ENCODE measurements at regions not wholly inside any gene's neighbourhood (a gene's known extent, or its start where the extent isn't known, plus 50 kb on each side); places are given as distances from the start of the nearest gene placed in this dataset.
"Not testable (repeated sequence)": the region's sequence is repeated elsewhere in the genome, so short reads cannot be mapped to it uniquely, and the experiment has no call there.

DNA sequence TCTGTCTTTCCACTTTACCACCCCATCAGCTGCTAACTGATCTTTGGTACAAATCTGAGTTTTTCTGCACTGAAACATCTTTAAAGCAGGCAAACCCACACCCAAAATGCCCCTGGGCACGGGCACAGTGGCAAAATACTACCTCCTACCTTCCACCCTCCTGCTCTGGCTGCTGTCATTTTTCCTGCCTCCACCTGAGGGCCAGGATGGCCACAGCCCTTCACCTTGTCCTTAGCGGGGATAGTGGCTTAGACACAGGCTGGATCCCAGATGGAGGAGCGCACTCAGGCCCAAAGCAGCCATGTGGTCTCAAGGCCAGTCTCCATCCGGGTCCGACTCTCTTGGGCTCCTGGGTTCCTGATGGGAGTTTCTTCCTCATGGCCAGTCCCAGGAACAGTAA lies 98.3 kb downstream of the HIF1AN start:
- TF ChIP-seq, protein P1, sequence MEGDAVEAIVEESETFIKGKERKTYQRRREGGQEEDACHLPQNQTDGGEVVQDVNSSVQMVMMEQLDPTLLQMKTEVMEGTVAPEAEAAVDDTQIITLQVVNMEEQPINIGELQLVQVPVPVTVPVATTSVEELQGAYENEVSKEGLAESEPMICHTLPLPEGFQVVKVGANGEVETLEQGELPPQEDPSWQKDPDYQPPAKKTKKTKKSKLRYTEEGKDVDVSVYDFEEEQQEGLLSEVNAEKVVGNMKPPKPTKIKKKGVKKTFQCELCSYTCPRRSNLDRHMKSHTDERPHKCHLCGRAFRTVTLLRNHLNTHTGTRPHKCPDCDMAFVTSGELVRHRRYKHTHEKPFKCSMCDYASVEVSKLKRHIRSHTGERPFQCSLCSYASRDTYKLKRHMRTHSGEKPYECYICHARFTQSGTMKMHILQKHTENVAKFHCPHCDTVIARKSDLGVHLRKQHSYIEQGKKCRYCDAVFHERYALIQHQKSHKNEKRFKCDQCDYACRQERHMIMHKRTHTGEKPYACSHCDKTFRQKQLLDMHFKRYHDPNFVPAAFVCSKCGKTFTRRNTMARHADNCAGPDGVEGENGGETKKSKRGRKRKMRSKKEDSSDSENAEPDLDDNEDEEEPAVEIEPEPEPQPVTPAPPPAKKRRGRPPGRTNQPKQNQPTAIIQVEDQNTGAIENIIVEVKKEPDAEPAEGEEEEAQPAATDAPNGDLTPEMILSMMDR (IDR thresholded peaks at IDR 0.05): no peak
- Mint-ChIP-seq H3K4me3 (no peak overlapping the region), H3K27me3 (ENCODE audit: low read depth, poor library complexity) (peaks cover under 1% of the 10 kb centered on the region), H3K9me3 (no peaks in the 10 kb centered on the region), H3K27ac (no peak overlapping the region), H3K4me1 (peaks cover 36% of the 10 kb centered on the region), H3K36me3 (ENCODE audit: low read depth) (no peaks in the 10 kb centered on the region)
- DNase-seq: no peak

DNA sequence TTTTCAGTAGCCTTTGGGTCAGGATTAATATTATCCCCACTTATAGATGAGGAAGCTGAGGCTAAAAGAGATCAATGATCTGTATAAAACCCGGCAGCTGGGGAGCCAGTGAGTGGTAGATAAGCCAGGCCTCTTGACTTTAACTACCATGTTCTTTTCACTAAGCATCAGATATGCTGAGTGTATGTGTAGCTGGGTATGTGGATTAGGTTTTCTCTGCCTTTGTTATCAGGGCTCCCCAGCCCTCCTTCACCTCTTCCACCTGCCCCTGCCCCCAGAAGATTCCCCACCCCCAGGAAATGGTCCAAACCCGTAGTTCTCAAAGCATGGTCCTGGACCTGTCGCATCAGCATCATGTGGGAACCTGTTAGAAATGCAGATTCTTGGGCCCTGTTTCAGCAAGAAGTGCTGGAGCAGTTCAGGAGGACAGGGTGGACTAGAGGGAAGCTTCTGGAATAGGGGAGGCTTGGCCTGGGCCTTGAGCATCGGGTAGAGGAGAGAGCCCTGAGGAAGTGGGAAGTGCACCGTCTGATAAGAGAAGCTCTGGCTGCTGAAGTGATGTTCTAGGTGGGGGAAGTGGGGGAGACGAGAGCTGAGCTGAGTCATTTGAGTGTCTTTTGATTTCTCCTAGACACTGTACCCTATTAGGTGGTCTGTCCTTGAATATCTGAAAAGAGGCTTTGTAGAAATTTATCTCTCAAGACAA lies 101.3 kb downstream of the HIF1AN start:
- no peaks in the 10 kb centered on the region for H3K9me3 Mint-ChIP-seq
- no peak for DNase-seq
- H3K4me1 Mint-ChIP-seq: peaks cover 41% of the 10 kb centered on the region
- peaks cover 7% of the 10 kb centered on the region for H3K27me3 Mint-ChIP-seq (ENCODE audit: low read depth, poor library complexity)
- H3K27ac Mint-ChIP-seq: no peak overlapping the region
- TF ChIP-seq, protein P1 (IDR thresholded peaks at IDR 0.05): no peak
- H3K4me3 Mint-ChIP-seq: no peak overlapping the region
- H3K36me3 Mint-ChIP-seq (ENCODE audit: low read depth): no peaks in the 10 kb centered on the region

DNA sequence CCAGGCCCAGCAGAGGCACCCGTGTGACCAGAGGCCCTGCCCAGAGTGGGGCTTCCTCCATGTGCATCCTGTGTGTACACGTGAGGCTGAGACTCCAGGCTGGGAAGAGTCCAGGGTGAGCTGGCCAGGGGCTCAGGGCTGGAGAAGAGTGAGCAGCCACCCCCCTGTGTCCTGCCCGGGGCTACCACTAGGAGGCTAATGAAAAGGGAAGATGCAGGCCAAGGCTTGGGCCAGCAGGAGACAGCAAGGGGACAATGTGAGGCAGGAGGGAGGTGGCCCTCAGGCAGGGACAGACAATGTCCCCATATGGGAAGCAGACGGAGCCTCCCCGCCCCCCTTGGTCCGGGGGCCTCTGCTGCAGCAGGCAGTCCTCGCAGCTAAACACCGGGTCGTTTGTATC lies 102.0 kb downstream of the HIF1AN start:
- H3K27me3 Mint-ChIP-seq (ENCODE audit: low read depth, poor library complexity): peaks cover 10% of the 10 kb centered on the region
- TF ChIP-seq, protein P1 (IDR thresholded peaks at IDR 0.05): peak; percentile 83
- peaks cover 46% of the 10 kb centered on the region for H3K4me1 Mint-ChIP-seq
- no peak overlapping the region for H3K27ac Mint-ChIP-seq
- H3K4me3 Mint-ChIP-seq: peak overlapping the region; percentile 69
- peak; percentile 81 for DNase-seq
- no peaks in the 10 kb centered on the region for H3K36me3 Mint-ChIP-seq (ENCODE audit: low read depth)
- H3K9me3 Mint-ChIP-seq: no peaks in the 10 kb centered on the region

DNA sequence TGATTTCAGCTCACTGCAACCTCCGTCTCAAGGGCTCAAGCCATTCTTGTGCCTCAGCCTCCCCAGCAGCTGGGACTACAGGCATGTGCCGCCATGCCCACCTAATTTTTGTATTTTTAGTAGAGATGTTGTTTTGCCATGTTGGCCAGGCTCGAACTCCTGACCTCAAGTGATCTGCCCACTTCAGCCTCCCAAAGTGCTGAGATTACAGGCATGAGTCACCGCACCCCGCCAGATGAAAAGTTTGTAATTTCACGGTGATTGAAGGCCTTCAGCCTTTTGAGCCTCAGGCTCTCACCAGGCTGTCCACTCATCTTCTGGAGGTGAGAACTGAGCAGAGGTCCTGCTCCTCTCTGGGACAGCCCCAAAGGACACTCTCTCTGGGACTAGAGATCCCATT lies 103.2 kb downstream of the HIF1AN start:
- H3K27ac Mint-ChIP-seq; DNase-seq; H3K9me3 Mint-ChIP-seq; H3K36me3 Mint-ChIP-seq (ENCODE audit: low read depth): not testable (repeated sequence)
- Mint-ChIP-seq H3K4me3 (peak overlapping the region; percentile 15), H3K27me3 (ENCODE audit: low read depth, poor library complexity) (peaks cover 14% of the 10 kb centered on the region), H3K4me1 (peaks cover 49% of the 10 kb centered on the region)

GRCh38 chr10:100642295-100642994 lies 102.9 kb upstream of the PAX2 start:
- no peak for DNase-seq
- Mint-ChIP-seq H3K9me3 (no peaks in the 10 kb centered on the region), H3K4me3 (peak overlapping the region; percentile 9), H3K27ac (peak overlapping the region; percentile 81), H3K4me1 (peaks cover 70% of the 10 kb centered on the region), H3K27me3 (ENCODE audit: low read depth, poor library complexity) (peaks cover 16% of the 10 kb centered on the region), H3K36me3 (ENCODE audit: low read depth) (no peaks in the 10 kb centered on the region)
- TF ChIP-seq, protein P1 (IDR thresholded peaks at IDR 0.05): no peak

- Mint-ChIP-seq H3K27me3 (ENCODE audit: low read depth, poor library complexity) (peaks cover 14% of the 10 kb centered on the region), H3K4me1 (peaks cover 55% of the 10 kb centered on the region), H3K4me3 (peak overlapping the region; percentile 15), H3K36me3 (ENCODE audit: low read depth) (no peaks in the 10 kb centered on the region), H3K9me3 (no peaks in the 10 kb centered on the region), H3K27ac (peak overlapping the region; percentile 41)
- TF ChIP-seq, protein P1 (IDR thresholded peaks at IDR 0.05): no peak
- DNase-seq: no peak
Measured at GRCh38 chr10:100645091-100645490, 100.3 kb upstream of the PAX2 start.
